Upper lobe of left lung (tissue), 6 donors: ENCODE measurements at regions not wholly inside any gene's neighbourhood (a gene's known extent, or its start where the extent isn't known, plus 50 kb on each side); places are given as distances from the start of the nearest gene placed in this dataset.

ENCODE experiments used
- ATAC-seq, 2 donors: fragments of 200-7000 bp; cut with Tn5 transposase; one replicate each; pipeline ENCODE4 v1.9.1; 2022; ENCODE audit warnings: mild to moderate bottlenecking in 2 of 2, moderate library complexity in 2 of 2; ENCODE audit not compliant: low FRiP score in 2 of 2
- DNase-seq, 2 donors: peaks; one replicate each; pipeline ENCODE4 v3.0.0-alpha.2; 2019 to 2020
- H3K27ac ChIP-seq, 4 donors: fragments of 200-600 bp; sonication (generic); one replicate each; pipeline ENCODE4 v1.5.1; 2016 to 2019
- H3K27me3 ChIP-seq, 4 donors: fragments of 200-600 bp; sonication (generic); one replicate each; pipeline ENCODE4 v1.5.1; 2017 to 2019
- H3K36me3 ChIP-seq, 4 donors: fragments of 200-600 bp; sonication (generic); one replicate each; pipeline ENCODE4 v1.5.1; 2016 to 2019
- H3K4me1 ChIP-seq, 4 donors: fragments of 200-600 bp; sonication (generic); one replicate each; pipeline ENCODE4 v1.5.1; 2018 to 2019
- H3K4me3 ChIP-seq, 4 donors: fragments of 200-600 bp; sonication (generic); one replicate each; pipeline ENCODE4 v1.5.1; 2017 to 2019; ENCODE audit warnings: mild to moderate bottlenecking in 2 of 4, moderate library complexity in 1 of 4
- H3K9me3 ChIP-seq, 4 donors: fragments of 200-600 bp; sonication (generic); one replicate each; pipeline ENCODE4 v1.5.1; 2018 to 2019
- EP300 ChIP-seq, 4 donors: sonication (generic); formaldehyde crosslinking; IDR thresholded peaks; one replicate each; pipeline ENCODE4 v1.5.1; 2017; ENCODE audit warnings: antibody characterized with exemption in 4 of 4, control low read depth in 2 of 4
- POLR2A ChIP-seq, 4 donors: fragments of 450-650 bp; IDR thresholded peaks; one replicate each; pipeline ENCODE4 v1.5.1; 2016 to 2017; ENCODE audit warnings: antibody characterized with exemption in 4 of 4, mild to moderate bottlenecking in 2 of 4
- POLR2AphosphoS5 ChIP-seq, 2 donors: sonication (generic); formaldehyde crosslinking; IDR thresholded peaks; one replicate each; pipeline ENCODE4 v1.5.1; 2017; ENCODE audit warnings: antibody characterized with exemption in 2 of 2
- WGBS, 2 donors: methylation state at CpG; one replicate each; pipeline ENCODE4 v1.1.5; 2017 to 2018; 5-methylcytosine and 5-hydroxymethylcytosine counted together
- TF ChIP-seq, protein P1 (sequence below), 6 experiments: fragments of 450-650 bp in 4 of 6; fragments of 200-600 bp in 2 of 6; sonication (generic) in 2 of 6; IDR thresholded peaks; one replicate each; pipeline ENCODE4 v1.5.1; 2016 to 2019; ENCODE audit warnings: antibody characterized with exemption in 6 of 6
- donor health status: DM: no; HTN: no; CAD: no; lungs with moderate emphysema.
- donor health status: DM: no; HTN: yes; CAD: no; lungs with severe emphysema.

- TF ChIP-seq POLR2AphosphoS5 (IDR thresholded peaks at IDR 0.05) (no peak), POLR2A (IDR thresholded peaks at IDR 0.05) (no peak), EP300 (IDR thresholded peaks at IDR 0.05) (no peak)
- TF ChIP-seq, protein P1, sequence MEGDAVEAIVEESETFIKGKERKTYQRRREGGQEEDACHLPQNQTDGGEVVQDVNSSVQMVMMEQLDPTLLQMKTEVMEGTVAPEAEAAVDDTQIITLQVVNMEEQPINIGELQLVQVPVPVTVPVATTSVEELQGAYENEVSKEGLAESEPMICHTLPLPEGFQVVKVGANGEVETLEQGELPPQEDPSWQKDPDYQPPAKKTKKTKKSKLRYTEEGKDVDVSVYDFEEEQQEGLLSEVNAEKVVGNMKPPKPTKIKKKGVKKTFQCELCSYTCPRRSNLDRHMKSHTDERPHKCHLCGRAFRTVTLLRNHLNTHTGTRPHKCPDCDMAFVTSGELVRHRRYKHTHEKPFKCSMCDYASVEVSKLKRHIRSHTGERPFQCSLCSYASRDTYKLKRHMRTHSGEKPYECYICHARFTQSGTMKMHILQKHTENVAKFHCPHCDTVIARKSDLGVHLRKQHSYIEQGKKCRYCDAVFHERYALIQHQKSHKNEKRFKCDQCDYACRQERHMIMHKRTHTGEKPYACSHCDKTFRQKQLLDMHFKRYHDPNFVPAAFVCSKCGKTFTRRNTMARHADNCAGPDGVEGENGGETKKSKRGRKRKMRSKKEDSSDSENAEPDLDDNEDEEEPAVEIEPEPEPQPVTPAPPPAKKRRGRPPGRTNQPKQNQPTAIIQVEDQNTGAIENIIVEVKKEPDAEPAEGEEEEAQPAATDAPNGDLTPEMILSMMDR (IDR thresholded peaks at IDR 0.05), result no peak
- WGBS, 2 donors, result 64 to 69% methylated on average over 1 of the region's 1 CpG
- DNase-seq, result no peak
Observed at GRCh38 chr7:25313526-25313925, 85.2 kb upstream of the NPVF start.

GRCh38 chr7:25314094-25314730 is 85.9 kb upstream of the NPVF start:
- Histone ChIP-seq H3K4me3 (no peak overlapping the region), H3K9me3 (no peaks in the 10 kb centered on the region), H3K36me3 (no peaks in the 10 kb centered on the region), H3K27me3 (no peaks in the 10 kb centered on the region), H3K27ac (no peak overlapping the region), H3K4me1 (no peaks in the 10 kb centered on the region)
- ATAC-seq (no peak), DNase-seq (no peak)
- no peak for TF ChIP-seq EP300 (IDR thresholded peaks at IDR 0.05)
- TF ChIP-seq POLR2A (IDR thresholded peaks at IDR 0.05), result no peak
- no peak for TF ChIP-seq POLR2AphosphoS5 (IDR thresholded peaks at IDR 0.05)
- TF ChIP-seq, protein P1 (IDR thresholded peaks at IDR 0.05), result no peak
- 81% methylated on average over 5 of the region's 5 CpGs for WGBS, 2 donors

More at GRCh38 chr7:25313526-25313925, 85.2 kb upstream of the NPVF start:
- H3K9me3 ChIP-seq, result no peaks in the 10 kb centered on the region
- no peak for ATAC-seq
- H3K27me3 ChIP-seq, result no peaks in the 10 kb centered on the region
- no peak overlapping the region for H3K27ac ChIP-seq
- H3K4me3 ChIP-seq, result no peak overlapping the region
- no peaks in the 10 kb centered on the region for H3K4me1 ChIP-seq
- H3K36me3 ChIP-seq, result no peaks in the 10 kb centered on the region

DNA sequence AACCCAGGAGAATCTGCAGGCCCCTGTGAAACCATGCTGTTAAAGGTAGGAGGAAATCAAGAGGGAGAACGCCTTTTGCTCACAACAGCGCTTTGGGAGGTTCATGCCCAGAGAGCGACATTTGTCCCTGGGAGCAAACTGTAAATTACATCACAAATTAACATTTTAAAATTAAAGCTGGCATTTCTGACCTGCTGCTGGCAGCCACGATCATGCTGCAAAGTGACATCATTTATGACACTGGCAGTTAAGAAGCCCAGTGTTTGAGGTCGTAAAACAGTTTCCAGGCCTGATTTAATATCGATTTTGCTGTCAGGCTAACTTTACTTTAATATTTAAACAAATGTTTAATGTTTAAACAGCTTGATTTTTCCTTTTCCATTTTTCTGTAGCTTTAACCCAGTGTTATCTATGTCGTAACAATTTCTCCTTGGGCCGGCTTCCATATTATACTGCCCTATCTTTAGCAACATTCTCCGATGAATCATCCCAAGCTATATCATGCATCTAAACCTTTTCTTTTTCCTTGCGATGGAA is 86.5 kb upstream of the NPVF start:
- WGBS, 2 donors, result 92% methylated on average over 10 of the region's 10 CpGs
- TF ChIP-seq EP300 (IDR thresholded peaks at IDR 0.05) (no peak), POLR2A (IDR thresholded peaks at IDR 0.05) (no peak), POLR2AphosphoS5 (IDR thresholded peaks at IDR 0.05) (no peak)
- TF ChIP-seq, protein P1 (IDR thresholded peaks at IDR 0.05), result no peak
- Histone ChIP-seq H3K4me1 (no peaks in the 10 kb centered on the region), H3K27me3 (no peaks in the 10 kb centered on the region), H3K9me3 (no peaks in the 10 kb centered on the region), H3K36me3 (no peaks in the 10 kb centered on the region), H3K27ac (no peak overlapping the region), H3K4me3 (no peak overlapping the region)
- DNase-seq (no peak), ATAC-seq (no peak)

DNA sequence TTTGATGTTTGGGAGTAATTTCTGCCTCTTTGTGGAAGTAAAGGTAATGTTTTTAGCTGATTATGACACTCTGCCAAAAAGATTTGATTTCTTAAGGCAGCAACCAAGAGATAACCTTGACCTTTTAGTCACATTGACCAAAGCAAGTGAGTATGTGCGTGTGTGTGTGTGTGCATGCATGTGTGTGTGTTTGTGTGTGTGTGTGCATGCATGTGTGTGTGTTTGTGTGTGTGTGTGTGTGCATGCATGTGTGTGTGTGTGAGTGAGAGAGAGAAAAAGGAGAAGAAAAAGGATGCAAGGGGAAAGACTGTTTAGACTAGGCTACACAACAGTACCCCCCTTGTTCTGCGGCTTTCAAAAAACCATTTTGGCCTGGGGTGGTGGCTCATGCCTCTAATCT is 88.1 kb upstream of the NPVF start:
- TF ChIP-seq POLR2A (IDR thresholded peaks at IDR 0.05), result no peak
- TF ChIP-seq, protein P1 (IDR thresholded peaks at IDR 0.05), result no peak
- TF ChIP-seq POLR2AphosphoS5 (IDR thresholded peaks at IDR 0.05), result no peak
- TF ChIP-seq EP300 (IDR thresholded peaks at IDR 0.05), result no peak
- DNase-seq (no peak), ATAC-seq (no peak)
- Histone ChIP-seq H3K9me3 (no peaks in the 10 kb centered on the region), H3K4me1 (no peaks in the 10 kb centered on the region), H3K36me3 (no peaks in the 10 kb centered on the region), H3K27me3 (no peaks in the 10 kb centered on the region), H3K4me3 (no peak overlapping the region), H3K27ac (no peak overlapping the region)
- 93 to 96% methylated on average over 2 of the region's 2 CpGs for WGBS, 2 donors

- TF ChIP-seq POLR2A (IDR thresholded peaks at IDR 0.05), result no peak
- 90 to 91% methylated on average over 1 of the region's 1 CpG for WGBS, 2 donors
- ATAC-seq (no peak), DNase-seq (no peak)
- H3K4me1 ChIP-seq, result no peaks in the 10 kb centered on the region
- H3K36me3 ChIP-seq, result no peaks in the 10 kb centered on the region
- H3K27me3 ChIP-seq, result no peaks in the 10 kb centered on the region
- no peak overlapping the region for H3K27ac ChIP-seq
- no peak overlapping the region for H3K4me3 ChIP-seq
- H3K9me3 ChIP-seq, result no peaks in the 10 kb centered on the region
Observed at GRCh38 chr7:25318047-25318446, 89.8 kb upstream of the NPVF start.
